NOMO-1 treated with DMSO at 0.1 percent for 48 hours (cell line): ENCODE measurements at regions not wholly inside any gene's neighbourhood (a gene's known extent, or its start where the extent isn't known, plus 50 kb on each side); places are given as distances from the start of the nearest gene placed in this dataset.
A peak's percentile ranks its signal among the peaks of the same experiment; 100 is the strongest.

Experiments
- DNase-seq: peaks from one replicate; lab custom pipeline; 2025; ENCODE audit not compliant: unreplicated experiment; lab: John Stamatoyannopoulos, UW

DNA sequence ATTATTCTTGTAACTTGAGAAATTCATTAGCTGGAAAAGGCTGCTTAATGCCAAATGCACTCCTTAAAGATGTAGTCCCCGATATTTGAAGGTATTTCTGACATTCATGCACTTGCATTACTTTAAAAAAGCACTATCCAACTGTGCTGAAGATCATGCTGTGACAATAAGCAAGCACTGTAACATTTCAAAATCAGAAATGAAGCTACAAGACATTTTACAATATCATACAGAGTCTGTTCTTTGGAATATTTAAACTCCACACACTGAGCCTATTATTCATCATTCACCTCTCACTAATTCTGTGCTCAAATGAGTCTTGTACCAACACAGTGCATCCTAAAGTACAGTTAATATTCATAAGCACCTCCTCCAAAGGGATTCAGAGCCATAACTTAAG, 413.2 kb downstream of the CETN3 start:
- DNase-seq: no peak

DNA sequence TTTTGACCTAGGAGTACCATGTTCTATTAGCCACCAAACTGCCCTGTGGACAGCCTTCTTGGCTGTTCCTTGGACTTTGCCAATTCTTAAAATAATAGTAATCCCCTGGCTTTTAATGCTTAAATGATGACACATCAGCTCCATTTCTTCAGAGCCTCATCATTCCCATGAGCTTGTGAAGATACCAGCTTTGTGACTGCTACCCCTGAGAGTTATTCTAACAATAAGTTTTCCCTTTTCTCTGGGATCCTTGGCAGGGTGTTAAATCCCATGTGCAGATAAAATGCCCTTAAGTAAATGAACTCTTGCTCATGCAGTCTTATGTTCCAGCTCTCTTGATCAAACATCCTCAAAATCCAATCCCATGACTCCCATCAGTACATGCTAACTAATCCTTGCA, 415.3 kb downstream of the CETN3 start:
- no peak for DNase-seq

DNA sequence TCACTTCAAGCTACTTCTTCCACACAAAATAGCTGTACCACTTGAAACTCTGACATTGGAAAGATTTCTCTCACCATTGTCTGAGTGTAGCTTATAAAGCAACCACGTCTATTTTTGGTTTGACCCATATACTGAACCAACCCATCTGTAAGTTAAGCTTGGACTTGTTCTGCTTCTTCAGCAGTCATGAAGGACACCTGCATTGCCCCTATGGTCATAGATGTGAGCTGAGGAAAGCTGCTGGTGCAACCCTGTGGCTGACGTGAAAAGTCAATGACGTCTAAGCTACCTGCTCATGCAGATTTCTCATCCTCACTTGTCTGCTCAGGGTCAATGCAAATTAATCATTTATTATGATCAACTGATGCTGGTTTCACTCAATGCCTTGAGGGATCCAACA, 417.4 kb downstream of the CETN3 start:
- no peak for DNase-seq

DNA sequence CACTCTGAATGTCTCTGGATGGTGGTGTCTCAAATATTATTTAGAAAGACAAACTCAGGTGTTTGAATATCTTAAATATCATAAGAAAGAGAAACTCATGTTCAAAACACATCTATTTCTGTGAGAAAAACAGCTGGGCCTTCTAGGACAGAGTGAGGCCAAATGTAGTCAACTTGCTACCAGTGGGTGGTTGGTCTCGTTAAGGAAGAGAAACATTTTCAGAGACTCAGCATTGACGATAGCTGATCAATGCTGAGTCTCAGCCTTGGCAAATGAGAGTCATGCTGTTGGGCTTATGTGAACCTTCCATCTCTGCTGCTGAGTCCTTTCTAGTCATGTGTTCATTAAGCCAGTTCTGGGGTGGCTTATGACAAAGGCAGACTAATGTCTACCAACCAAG, 418.0 kb downstream of the CETN3 start:
- DNase-seq: no peak

DNA sequence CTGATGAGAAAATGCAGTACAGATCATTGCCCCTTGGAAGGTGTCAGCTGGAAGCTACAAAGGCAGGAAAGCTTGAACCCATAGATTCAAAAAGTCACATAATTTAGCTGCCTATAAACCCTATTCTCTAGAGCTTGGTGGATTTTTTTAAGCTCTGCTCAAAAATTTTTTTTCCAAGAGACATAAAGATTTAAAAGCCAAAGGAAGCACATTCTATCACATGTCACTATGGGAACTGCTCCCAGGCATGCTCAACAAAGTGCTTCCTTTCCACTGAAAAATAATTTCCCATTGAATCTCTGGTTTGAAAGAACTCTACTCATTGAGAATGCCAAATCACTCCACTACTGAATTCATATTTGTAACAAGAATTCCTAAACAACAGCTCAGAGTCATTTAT, 419.8 kb downstream of the CETN3 start:
- no peak for DNase-seq

DNA sequence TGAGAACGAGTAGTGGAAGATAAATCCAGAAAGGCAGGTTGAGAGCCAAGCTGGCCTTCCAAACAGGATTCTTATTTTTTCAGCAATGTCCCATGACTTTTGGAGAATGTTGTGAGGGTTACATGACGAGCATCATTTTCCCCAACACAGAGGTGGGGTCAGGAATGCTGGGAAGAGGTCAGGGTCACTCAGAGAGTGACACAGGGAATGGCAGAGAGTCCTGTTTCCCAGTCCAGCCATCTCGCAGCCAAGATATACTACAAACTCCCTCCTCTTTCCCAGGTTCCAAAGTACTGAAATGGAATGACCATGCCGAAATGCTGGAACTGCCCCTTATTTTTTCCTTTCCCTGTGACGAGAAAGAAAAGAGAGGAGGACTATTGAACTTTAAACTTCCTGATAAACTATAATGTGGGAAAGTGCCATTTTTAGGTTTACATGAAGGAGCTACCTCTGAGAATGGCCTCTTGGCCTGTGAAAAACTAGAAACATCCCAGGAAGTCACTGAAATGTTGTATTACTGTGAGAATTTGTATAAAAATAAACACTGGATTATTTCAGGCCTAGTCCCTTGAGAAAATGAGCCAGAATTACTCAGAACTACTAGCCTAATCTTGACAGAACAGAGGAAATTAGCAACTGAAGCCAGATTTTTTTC, 420.4 kb downstream of the CETN3 start:
- no peak for DNase-seq

DNA sequence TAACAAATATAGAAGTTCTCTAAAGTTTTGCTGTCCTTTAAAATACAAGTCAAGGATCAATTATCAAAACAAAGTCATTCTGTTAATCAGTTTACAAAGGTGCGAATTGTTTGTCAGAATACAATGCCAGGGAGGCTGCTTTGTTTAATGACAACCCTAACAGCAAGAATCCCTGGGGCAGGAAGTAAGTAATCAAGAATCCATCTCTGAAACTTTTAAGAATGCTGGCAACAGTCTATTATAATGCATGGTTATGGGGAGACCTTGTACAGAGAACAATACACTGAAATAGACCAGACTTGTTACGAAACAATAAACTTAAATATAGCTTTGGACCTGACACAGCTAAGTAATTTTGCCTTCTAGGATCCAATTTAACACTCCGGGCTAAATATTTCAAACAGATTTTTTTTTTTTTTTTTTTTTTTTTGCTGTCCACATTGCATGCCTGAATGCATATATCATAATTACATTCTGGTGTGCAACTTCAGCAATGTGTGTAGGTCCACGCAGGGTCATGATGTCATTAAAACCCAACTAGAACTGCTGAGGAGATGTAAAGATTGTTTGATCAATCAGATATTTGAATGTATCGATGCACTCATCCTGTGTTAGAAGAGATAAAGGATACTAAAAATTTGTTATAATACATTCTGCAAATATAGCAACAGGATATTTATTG, 421.3 kb downstream of the CETN3 start:
- DNase-seq: no peak

DNA sequence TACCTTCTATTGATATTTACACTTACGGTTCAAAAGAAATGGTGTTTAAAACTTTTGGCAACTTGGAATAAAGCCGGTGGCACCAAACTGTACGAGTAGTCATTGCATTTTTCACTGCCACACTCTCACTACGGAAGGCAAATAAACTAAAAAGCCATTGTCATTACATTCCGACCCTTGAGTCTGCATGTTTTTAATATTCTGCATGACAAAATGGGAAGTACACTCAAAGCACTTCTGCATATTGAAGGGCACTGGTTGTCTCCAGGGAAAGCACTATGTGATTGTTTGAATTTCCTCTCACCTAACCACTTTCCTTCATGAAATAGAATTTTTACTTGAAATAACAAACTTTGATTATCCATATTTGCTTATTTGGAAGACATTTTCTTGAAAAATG, 426.3 kb downstream of the CETN3 start:
- peak; percentile 5 for DNase-seq

DNA sequence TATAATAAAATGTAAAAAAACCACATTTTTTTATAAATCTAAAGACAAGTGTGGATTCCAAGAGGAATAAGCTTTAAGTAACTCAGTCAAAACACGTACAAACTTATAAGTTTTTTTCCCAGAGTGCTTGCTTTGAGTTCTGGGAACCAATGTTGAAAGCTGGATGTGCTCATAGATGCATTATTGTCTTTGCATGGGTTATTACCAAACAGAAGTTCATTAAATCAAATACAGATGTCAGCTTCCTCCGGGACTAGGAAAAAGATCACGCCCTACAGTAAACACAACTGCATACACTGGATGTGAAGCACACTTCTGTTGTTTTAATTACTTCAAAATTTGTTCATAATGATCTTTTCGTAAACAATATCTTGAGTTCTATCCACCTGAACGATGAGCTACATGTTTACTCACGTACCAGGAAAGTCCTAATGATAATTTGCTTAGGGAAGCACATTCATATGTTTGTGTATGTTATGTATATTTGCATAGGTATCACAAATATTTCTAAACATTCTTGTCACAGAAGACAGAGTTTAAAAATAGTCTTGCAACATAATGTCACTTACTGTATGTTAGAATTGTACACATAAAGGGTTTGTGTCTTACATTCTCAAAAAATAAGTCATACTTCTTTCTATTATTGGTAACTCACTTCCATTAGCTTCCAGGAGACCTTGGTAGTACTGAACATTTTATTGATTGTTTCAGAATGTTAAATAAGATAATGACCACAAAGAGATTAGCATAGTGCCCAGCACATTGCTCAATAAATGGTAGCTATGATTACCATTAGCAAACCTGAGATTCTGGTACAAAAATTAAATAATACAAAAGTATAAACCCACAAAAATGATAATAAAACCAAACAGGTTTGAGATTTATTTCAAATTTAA, 427.4 kb downstream of the CETN3 start:
- DNase-seq: no peak

DNA sequence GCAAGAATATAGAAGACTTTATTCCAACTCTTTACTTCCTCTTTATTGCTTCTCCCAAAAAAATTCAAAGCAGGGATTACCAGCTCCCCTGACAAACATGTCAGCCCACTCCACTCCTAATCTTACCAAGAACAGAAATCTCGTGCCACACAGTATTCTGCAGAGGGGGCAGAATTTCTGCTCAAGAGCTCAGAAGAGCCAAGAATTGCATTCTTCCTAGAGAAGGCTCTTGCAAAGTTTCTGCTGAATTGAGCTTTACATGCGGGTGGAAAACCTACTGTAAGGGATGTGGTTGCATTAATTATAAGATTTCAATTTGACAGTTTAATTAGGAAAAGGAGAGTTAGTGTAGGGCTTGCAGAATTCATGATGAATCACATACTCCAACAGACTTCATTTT, 428.5 kb downstream of the CETN3 start:
- no peak for DNase-seq

DNA sequence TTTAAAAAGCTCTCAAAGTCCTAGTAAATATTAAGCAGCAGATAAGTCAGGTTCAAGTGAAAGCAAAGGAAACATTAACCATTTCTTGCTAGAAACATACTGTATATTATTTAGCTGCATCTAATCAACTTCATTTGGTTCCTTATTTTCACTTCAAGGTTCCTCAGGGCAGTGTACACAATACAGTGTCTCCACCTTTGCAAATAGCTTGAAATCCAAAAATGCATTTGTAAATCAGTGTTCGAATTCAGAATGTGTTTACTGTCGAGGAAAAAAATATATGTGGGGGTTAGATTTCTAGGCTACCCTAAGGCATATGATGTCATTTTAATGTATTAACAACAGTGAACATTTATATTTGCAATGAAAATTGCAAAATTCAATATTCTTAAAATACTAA, 436.0 kb downstream of the CETN3 start:
- DNase-seq: no peak

DNA sequence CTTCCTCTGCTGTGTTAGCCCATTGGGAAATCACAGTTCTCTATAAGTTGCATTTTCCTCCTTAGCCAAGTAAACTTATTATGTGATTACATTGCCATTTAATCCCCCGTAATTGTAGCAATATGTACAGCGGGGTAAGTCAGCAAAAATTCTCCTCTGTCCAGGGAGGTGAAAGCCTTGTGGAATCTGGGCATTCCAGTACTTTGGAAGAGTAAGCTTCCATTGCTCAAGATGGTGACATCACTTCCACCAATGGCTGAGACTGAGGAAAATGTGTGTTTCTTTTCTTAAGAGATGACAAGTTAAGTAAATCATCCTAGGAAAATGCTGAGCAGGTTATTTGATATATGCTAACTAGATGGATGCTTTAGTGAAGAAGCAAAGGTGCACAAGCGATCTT, 436.7 kb downstream of the CETN3 start:
- DNase-seq: no peak

DNA sequence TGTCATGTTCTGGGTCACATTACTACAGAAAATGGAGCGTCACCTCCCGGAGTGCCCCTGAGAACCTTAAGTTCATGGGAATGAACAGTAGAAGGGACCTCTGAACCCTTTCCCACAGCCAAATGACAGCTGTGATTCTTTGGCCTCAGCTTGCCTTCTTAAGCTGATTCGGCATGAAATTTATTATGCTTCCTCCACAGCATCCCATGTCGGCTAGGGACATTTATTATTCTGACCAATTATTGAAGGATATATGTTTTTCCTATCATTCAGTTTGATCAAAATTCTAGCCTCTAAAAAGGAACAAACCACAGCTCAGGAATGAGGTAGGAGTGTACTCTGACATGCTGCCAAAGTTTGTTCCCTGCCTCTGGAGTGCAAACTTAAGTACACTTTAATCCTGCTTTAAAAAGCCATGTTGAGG, 440.6 kb downstream of the CETN3 start:
- DNase-seq: no peak

DNA sequence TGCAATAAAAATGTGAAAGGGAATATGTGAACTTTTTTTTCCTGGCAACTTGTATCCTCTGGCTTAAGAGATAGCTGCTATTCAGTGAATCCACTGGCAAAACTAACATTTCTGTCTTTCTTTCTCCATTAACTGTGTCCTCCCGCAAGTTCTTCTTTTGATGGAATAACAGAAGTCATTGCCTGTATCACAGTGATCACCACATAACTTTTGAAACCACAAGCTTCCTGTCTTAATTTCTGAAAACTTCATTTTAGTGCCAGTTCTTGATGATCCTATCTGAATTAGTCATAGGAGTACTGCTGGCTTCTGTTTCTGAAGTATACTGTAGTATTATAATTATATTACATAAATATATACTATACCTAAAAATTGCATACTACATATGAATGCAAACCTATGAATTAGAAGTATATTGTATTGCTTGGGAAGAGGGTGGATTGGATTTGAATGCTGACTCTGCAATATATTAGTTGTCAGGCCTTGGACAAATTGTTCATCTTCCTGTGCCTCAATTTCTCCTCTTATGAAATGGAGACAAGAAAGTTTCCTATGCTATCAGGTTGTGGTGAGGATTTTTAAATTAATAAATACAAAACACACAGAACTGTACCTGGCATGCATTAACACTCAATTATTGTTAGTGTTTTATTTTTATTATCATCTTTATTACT, 441.6 kb downstream of the CETN3 start:
- DNase-seq: peak; percentile 52

DNA sequence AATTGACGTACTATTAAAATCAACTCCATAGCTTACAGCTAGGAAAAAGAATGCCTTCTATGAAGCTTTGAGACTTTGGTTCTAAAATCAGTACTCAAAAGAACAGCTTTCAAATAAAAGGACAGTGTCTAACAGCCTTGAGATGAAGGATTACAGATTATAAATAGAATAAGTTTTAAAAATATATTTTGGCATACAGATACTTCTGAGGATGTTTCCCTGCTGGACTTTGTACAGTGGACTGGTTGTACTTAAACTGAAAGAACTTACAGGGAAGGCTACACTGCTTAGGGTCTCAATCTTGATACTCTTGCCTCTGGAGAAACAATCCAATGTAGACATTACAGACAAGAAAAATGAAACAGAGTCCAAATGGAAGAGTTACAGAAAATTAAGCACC, 452.7 kb downstream of the CETN3 start:
- no peak for DNase-seq

DNA sequence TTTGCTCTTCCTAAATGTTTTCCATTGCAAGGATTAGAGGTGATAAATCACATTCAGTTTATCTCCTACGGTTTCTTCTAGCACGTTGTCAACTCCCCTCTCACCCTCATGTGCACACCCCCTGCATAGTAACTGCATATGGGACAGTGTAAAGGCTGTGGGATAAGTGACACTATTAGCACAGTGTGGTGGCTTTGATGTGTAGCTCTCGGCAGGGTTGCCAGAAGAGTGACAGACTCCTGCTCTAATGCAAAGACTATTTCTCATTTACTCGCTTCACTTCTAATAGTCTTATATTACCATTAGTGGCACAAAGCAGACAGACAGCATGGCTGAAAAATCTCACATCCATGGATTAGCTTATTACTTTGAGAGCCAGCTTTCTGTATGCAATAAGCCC, 454.6 kb downstream of the CETN3 start:
- DNase-seq: no peak

DNA sequence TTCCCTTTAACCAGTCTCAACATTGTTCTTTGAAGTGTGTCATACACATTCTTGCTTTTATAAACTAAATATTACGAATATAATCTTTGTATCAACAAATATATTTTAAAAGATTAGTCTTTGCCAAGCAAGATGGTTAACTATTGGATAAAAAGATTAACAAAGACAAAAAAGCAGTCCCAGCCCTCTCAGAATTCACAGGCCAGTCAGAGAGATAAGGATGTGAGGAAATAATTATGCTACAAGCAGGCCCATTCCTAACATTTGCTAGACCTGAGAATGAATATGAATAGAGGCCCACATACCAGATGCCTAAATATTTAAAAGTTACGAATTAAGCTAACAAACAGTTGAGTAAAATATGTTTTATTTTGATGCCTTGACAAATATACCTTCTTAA, 457.7 kb downstream of the CETN3 start:
- DNase-seq: no peak

DNA sequence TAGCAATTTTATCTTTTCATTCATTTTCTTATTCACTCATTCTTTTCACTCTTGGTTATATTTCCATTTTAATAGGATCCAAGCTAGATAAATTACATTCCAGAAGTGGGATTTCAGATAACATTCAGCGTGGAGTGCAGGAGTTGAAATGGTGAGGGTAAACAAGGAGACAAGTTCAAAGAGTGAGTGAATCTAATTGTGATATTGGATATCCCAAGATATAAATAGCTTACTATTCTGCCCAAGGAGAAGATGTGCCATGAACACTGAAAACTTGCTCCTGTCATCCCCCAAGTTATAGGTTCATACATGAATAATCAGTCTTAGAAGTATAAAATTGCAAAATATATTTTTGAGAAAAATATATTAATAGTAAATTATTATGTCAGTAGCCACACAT, 459.3 kb downstream of the CETN3 start:
- no peak for DNase-seq

DNA sequence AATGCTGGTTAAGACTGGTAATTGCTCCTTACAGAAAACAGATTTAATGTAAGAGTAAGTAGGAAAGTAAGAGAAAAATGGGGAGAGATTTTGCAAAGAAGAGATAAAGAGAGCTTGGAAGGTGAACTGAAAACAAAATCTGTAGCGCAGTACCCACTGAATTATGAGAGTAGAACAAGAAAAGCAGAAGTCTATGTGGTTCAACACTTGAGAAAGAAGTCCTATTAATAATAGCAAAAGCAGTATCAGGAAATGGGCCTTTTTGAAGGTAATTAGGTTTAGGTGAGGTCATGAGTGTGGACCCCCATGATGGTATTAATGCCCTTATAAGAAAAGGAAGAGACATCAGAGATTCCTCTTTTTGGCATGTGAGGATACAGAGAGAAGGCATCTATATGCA, 460.6 kb downstream of the CETN3 start:
- DNase-seq: no peak

DNA sequence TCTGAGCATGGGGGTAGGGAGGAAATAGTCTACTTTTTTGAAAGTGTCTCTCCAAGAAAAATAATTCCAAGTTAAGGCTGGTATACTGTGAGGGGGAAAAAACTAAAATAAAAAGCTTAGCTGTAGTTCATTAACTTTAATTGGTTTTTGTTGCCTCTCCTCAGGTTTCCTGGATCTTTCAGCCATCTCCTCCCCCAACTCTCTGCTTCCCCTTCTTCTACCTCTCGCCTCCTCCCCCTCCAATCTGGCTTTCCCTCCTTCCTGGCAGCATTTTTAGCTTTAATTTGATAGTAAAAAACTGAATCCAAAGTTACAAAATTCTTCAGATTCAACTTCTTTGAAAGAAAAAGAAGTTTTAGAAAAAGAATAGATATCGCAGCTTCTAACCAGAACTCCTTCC, 462.6 kb downstream of the CETN3 start:
- no peak for DNase-seq

DNA sequence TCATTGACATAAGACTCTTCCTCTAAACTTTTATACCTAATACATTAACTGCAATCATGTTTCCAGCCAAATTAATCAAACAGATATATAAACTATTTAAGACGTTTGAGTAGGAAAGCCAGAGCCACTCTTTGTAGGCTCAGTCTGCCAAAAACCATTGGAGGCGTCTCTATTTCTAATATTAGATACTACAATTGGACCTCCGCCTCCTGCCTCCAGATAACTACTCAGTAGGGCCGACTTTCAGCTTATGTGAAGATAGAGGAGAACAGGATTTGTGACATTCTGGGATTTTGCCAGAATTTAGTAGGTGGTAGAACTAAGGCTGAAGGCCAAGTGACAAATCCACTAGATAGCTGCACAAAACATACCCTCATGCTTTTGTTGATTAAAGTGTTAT, 463.0 kb downstream of the CETN3 start:
- no peak for DNase-seq

DNA sequence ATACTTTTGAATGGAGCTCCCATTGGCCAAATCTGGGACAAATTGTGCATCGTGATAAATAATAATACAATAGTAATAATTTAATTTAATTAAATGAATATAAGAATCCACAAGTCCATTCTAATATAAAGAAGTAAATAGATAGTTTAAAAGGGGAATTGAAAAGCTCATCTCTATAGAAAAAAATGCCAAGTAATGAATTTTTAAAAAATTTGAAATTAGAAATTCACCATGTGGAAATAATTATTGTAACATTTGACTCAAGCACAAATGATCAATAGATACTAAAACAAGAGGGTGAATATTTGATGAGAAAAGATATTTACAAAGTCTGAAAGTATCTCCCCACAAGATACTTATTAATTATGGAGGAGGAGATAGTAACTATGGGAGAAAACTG, 467.4 kb downstream of the CETN3 start:
- DNase-seq: no peak
